Loucy (cell line): ENCODE measurements at regions not wholly inside any gene's neighbourhood (a gene's known extent, or its start where the extent isn't known, plus 50 kb on each side); places are given as distances from the start of the nearest gene placed in this dataset.

Source experiments
- H2AFZ ChIP-seq: fragments of 200-600 bp; sonication (generic); 2 replicates; pipeline ENCODE4 v1.6.0; 2016; ENCODE audit warnings: antibody characterized with exemption, mild to moderate bottlenecking, low read length, moderate library complexity
- H3F3A ChIP-seq: fragments of 200-600 bp; 2 replicates; pipeline ENCODE4 v1.6.0; 2016; ENCODE audit warnings: antibody characterized with exemption, low read depth, mild to moderate bottlenecking
- H3K27me3 ChIP-seq: fragments of 200-600 bp; sonication (generic); 2 replicates; pipeline ENCODE4 v1.6.1; 2014; ENCODE audit warnings: low read length, mild to moderate bottlenecking; ENCODE audit not compliant: insufficient read depth, poor library complexity, severe bottlenecking
- H3K36me3 ChIP-seq: fragments of 200-600 bp; sonication (generic); 2 replicates; pipeline ENCODE4 v1.6.1; 2016; ENCODE audit warnings: low read length; ENCODE audit not compliant: insufficient read depth
- H3K4me1 ChIP-seq: fragments of 200-600 bp; sonication (generic); 2 replicates; pipeline ENCODE4 v1.5.1; 2014; ENCODE audit warnings: low read length, mild to moderate bottlenecking; ENCODE audit not compliant: insufficient read depth, poor library complexity, severe bottlenecking
- H3K4me2 ChIP-seq: fragments of 200-600 bp; sonication (generic); 2 replicates; pipeline ENCODE4 v1.6.0; 2014; ENCODE audit warnings: antibody characterized with exemption, low read length, low read depth, mild to moderate bottlenecking; ENCODE audit not compliant: poor library complexity, severe bottlenecking
- H3K4me3 ChIP-seq: fragments of 200-600 bp; sonication (generic); 2 replicates; pipeline ENCODE4 v1.5.1; 2014; ENCODE audit warnings: low read length, mild to moderate bottlenecking, mixed read lengths; ENCODE audit not compliant: poor library complexity, severe bottlenecking
- H3K79me2 ChIP-seq: fragments of 200-600 bp; sonication (generic); 2 replicates; pipeline ENCODE4 v1.6.1; 2014; ENCODE audit warnings: low read length; ENCODE audit not compliant: insufficient read depth
- H3K9ac ChIP-seq: fragments of 200-600 bp; sonication (generic); 2 replicates; pipeline ENCODE4 v1.6.0; 2014; ENCODE audit warnings: mild to moderate bottlenecking, low read depth, low read length, moderate library complexity; ENCODE audit not compliant: poor library complexity, severe bottlenecking
- H3K9me2 ChIP-seq: fragments of 200-600 bp; sonication (generic); replicated peaks from 2 replicates; pipeline ENCODE4 v1.6.1; 2016; ENCODE audit warnings: low read depth, low read length, mixed read lengths
- H3K9me3 ChIP-seq: fragments of 200-600 bp; sonication (generic); 2 replicates; pipeline ENCODE4 v1.6.1; 2014; ENCODE audit warnings: mild to moderate bottlenecking, antibody characterized with exemption, low read length, low read depth; ENCODE audit not compliant: insufficient read depth
- H4K20me1 ChIP-seq: fragments of 200-600 bp; sonication (generic); 2 replicates; pipeline ENCODE4 v1.6.0; 2014; ENCODE audit warnings: antibody characterized with exemption, low read length, mild to moderate bottlenecking; ENCODE audit not compliant: insufficient read depth, poor library complexity, severe bottlenecking
- CTCF ChIP-seq: fragments of 200-600 bp; sonication (generic); conservative IDR thresholded peaks from 2 replicates; pipeline ENCODE4 v1.5.1; 2014; ENCODE audit warnings: mild to moderate bottlenecking, antibody characterized with exemption, low read length
- EZH2phosphoT487 ChIP-seq: fragments of 200-600 bp; IDR thresholded peaks from 2 replicates; pipeline ENCODE4 v1.6.1; 2018; ENCODE audit warnings: antibody characterized with exemption, mild to moderate bottlenecking, moderate library complexity, borderline replicate concordance

- TF ChIP-seq CTCF = no peak
- Histone ChIP-seq H3K4me1 (no peaks in the 10 kb centered on the region), H2AFZ (no peak overlapping the region), H4K20me1 (no peaks in the 10 kb centered on the region), H3F3A (no peaks in the 10 kb centered on the region), H3K79me2 (no peaks in the 10 kb centered on the region), H3K9ac (no peak overlapping the region), H3K4me2 (no peak overlapping the region), H3K36me3 (no peaks in the 10 kb centered on the region), H3K4me3 (no peak overlapping the region), H3K9me2 (no peaks in the 10 kb centered on the region), H3K27me3 (no peaks in the 10 kb centered on the region), H3K9me3 (no peaks in the 10 kb centered on the region)
Measured at GRCh38 chr12:47312808-47313426, 233.2 kb upstream of the AMIGO2 start.

GRCh38 chr12:47312147-47312546 lies 232.4 kb upstream of the AMIGO2 start:
- TF ChIP-seq EZH2phosphoT487 = no peak
- TF ChIP-seq CTCF = no peak
- no peaks in the 10 kb centered on the region for H3K27me3 ChIP-seq
- 0 out of 2 replicates have a peak, but pooled peaks cover under 1% of the 10 kb centered on the region for H3F3A ChIP-seq
- H3K9me3 ChIP-seq = no peaks in the 10 kb centered on the region
- H3K4me2 ChIP-seq = no peak overlapping the region
- no peaks in the 10 kb centered on the region for H4K20me1 ChIP-seq
- H3K9ac ChIP-seq = no peak overlapping the region
- no peaks in the 10 kb centered on the region for H3K79me2 ChIP-seq
- H3K9me2 ChIP-seq = no peaks in the 10 kb centered on the region
- no peak overlapping the region for H2AFZ ChIP-seq
- no peaks in the 10 kb centered on the region for H3K36me3 ChIP-seq
- H3K4me1 ChIP-seq = peaks cover 5% of the 10 kb centered on the region
- no peak overlapping the region for H3K4me3 ChIP-seq

GRCh38 chr12:47311568-47311967 lies 231.8 kb upstream of the AMIGO2 start:
- no peak overlapping the region for H2AFZ ChIP-seq

More at GRCh38 chr12:47311568-47311967, 231.8 kb upstream of the AMIGO2 start:
- TF ChIP-seq CTCF (no peak), EZH2phosphoT487 (no peak)
- H3F3A ChIP-seq = 0 out of 2 replicates have a peak, but pooled peaks cover 3% of the 10 kb centered on the region
- no peak overlapping the region for H3K4me3 ChIP-seq
- H3K79me2 ChIP-seq = no peaks in the 10 kb centered on the region
- no peaks in the 10 kb centered on the region for H3K9me2 ChIP-seq
- no peaks in the 10 kb centered on the region for H3K36me3 ChIP-seq
- H3K4me1 ChIP-seq = peaks cover 8% of the 10 kb centered on the region
- H3K4me2 ChIP-seq = no peak overlapping the region
- H3K9ac ChIP-seq = no peak overlapping the region
- no peaks in the 10 kb centered on the region for H3K9me3 ChIP-seq
- H4K20me1 ChIP-seq = no peaks in the 10 kb centered on the region
- H3K27me3 ChIP-seq = no peaks in the 10 kb centered on the region
